NB4 (cell line): ENCODE measurements at regions not wholly inside any gene's neighbourhood (a gene's known extent, or its start where the extent isn't known, plus 50 kb on each side); places are given as distances from the start of the nearest gene placed in this dataset.

Source experiments
- DNase-seq: peaks from one replicate; pipeline ENCODE4 v3.0.0; 2010; ENCODE audit warnings: low read depth
- H3K4me3 ChIP-seq: one replicate; pipeline ENCODE4 v1.5.1; 2011; ENCODE audit warnings: mild to moderate bottlenecking, low read depth, low read length, moderate library complexity
- CTCF ChIP-seq: IDR thresholded peaks from one replicate; pipeline ENCODE4 v1.5.1; 2012; ENCODE audit warnings: low read depth, low read length
- MAX ChIP-seq: IDR thresholded peaks from 2 replicates; pipeline ENCODE4 v1.6.1; 2011; ENCODE audit warnings: low read depth, low read length
- MYC ChIP-seq: IDR thresholded peaks from 2 replicates; pipeline ENCODE4 v1.6.1; 2011; ENCODE audit warnings: low read depth, low read length
- POLR2A ChIP-seq: IDR thresholded peaks from 2 replicates; pipeline ENCODE4 v1.6.1; 2011; ENCODE audit warnings: mild to moderate bottlenecking; ENCODE audit not compliant: insufficient read length; ENCODE audit errors: extremely low read depth

GRCh38 chr2:129727286-129727685 lies 252.2 kb upstream of the RAB6C start:
- no peak overlapping the region for H3K4me3 ChIP-seq
- TF ChIP-seq MYC (no peak), MAX (no peak), POLR2A (no peak), CTCF (no peak)
- no peak for DNase-seq

GRCh38 chr2:129728035-129728972 lies 251.2 kb upstream of the RAB6C start:
- no peak overlapping the region for H3K4me3 ChIP-seq
- no peak for TF ChIP-seq POLR2A
- no peak for TF ChIP-seq MAX
- TF ChIP-seq MYC: no peak
- TF ChIP-seq CTCF: no peak
- DNase-seq: no peak

- H3K4me3 ChIP-seq: no peak overlapping the region
- TF ChIP-seq MYC: no peak
- TF ChIP-seq MAX: no peak
- no peak for TF ChIP-seq CTCF
- TF ChIP-seq POLR2A: no peak
- DNase-seq: no peak
Observed at GRCh38 chr2:129729011-129729410, 250.5 kb upstream of the RAB6C start.

- TF ChIP-seq CTCF (no peak), MAX (no peak), POLR2A (no peak), MYC (no peak)
- no peak for DNase-seq
- H3K4me3 ChIP-seq: no peak overlapping the region
Observed at GRCh38 chr2:129729646-129730045, 249.8 kb upstream of the RAB6C start.

GRCh38 chr2:129730979-129731378 lies 248.5 kb upstream of the RAB6C start:
- TF ChIP-seq MAX (no peak), POLR2A (no peak), MYC (no peak), CTCF (no peak)
- no peak for DNase-seq
- no peak overlapping the region for H3K4me3 ChIP-seq
